ENCODE measurements at regions not wholly inside any gene's neighbourhood (a gene's known extent, or its start where the extent isn't known, plus 50 kb on each side); places are given as distances from the start of the nearest gene placed in this dataset.

- no peaks in the 10 kb centered on the region for H3K4me1 Mint-ChIP-seq (ENCODE audit: low read depth)
- no peak overlapping the region for H3K27ac Mint-ChIP-seq
- H3K9me3 Mint-ChIP-seq (ENCODE audit: low read depth) = no peaks in the 10 kb centered on the region
- no peak overlapping the region for H3K4me3 Mint-ChIP-seq
- H3K36me3 Mint-ChIP-seq = no peaks in the 10 kb centered on the region
- no peaks in the 10 kb centered on the region for H3K27me3 Mint-ChIP-seq
These were observed 166.3 kb upstream of the HDAC4 start for GRCh38 chr2:239566995-239567568.

GRCh38 chr2:239566162-239566994 lies 165.6 kb upstream of the HDAC4 start:
- H3K9me3 Mint-ChIP-seq (ENCODE audit: low read depth) = no peaks in the 10 kb centered on the region
- H3K4me3 Mint-ChIP-seq = no peak overlapping the region
- no peaks in the 10 kb centered on the region for H3K4me1 Mint-ChIP-seq (ENCODE audit: low read depth)
- no peak overlapping the region for H3K27ac Mint-ChIP-seq
- no peaks in the 10 kb centered on the region for H3K36me3 Mint-ChIP-seq
- H3K27me3 Mint-ChIP-seq = no peaks in the 10 kb centered on the region

- Mint-ChIP-seq H3K9me3 (ENCODE audit: low read depth) (no peaks in the 10 kb centered on the region), H3K4me1 (ENCODE audit: low read depth) (no peaks in the 10 kb centered on the region), H3K27ac (no peak overlapping the region), H3K4me3 (no peak overlapping the region), H3K27me3 (no peaks in the 10 kb centered on the region), H3K36me3 (no peaks in the 10 kb centered on the region)
These were observed 163.8 kb upstream of the HDAC4 start for GRCh38 chr2:239564587-239564986.

- no peaks in the 10 kb centered on the region for H3K4me1 Mint-ChIP-seq (ENCODE audit: low read depth)
- no peak overlapping the region for H3K27ac Mint-ChIP-seq
- H3K9me3 Mint-ChIP-seq (ENCODE audit: low read depth) = no peaks in the 10 kb centered on the region
- no peak overlapping the region for H3K4me3 Mint-ChIP-seq
- no peaks in the 10 kb centered on the region for H3K27me3 Mint-ChIP-seq
- H3K36me3 Mint-ChIP-seq = no peaks in the 10 kb centered on the region
These were observed 162.7 kb upstream of the HDAC4 start for GRCh38 chr2:239563561-239563960.

GRCh38 chr2:239561446-239562001 lies 160.7 kb upstream of the HDAC4 start:
- H3K4me1 Mint-ChIP-seq (ENCODE audit: low read depth) = no peaks in the 10 kb centered on the region
- no peak overlapping the region for H3K4me3 Mint-ChIP-seq
- H3K9me3 Mint-ChIP-seq (ENCODE audit: low read depth) = no peaks in the 10 kb centered on the region
- H3K27ac Mint-ChIP-seq = no peak overlapping the region
- H3K27me3 Mint-ChIP-seq = no peaks in the 10 kb centered on the region
- no peaks in the 10 kb centered on the region for H3K36me3 Mint-ChIP-seq

- Mint-ChIP-seq H3K27me3 (no peaks in the 10 kb centered on the region), H3K4me3 (no peak overlapping the region), H3K27ac (no peak overlapping the region), H3K4me1 (ENCODE audit: low read depth) (peaks cover 5% of the 10 kb centered on the region), H3K9me3 (ENCODE audit: low read depth) (no peaks in the 10 kb centered on the region), H3K36me3 (no peaks in the 10 kb centered on the region)
These were observed 158.8 kb upstream of the HDAC4 start for GRCh38 chr2:239559417-239560261.

- Mint-ChIP-seq H3K27ac (no peak overlapping the region), H3K4me3 (no peak overlapping the region), H3K27me3 (no peaks in the 10 kb centered on the region), H3K9me3 (ENCODE audit: low read depth) (no peaks in the 10 kb centered on the region), H3K4me1 (ENCODE audit: low read depth) (peaks cover 7% of the 10 kb centered on the region), H3K36me3 (no peaks in the 10 kb centered on the region)
These were observed 157.8 kb upstream of the HDAC4 start for GRCh38 chr2:239558661-239559060.

- Mint-ChIP-seq H3K27ac (no peak overlapping the region), H3K27me3 (no peaks in the 10 kb centered on the region), H3K9me3 (ENCODE audit: low read depth) (no peaks in the 10 kb centered on the region), H3K4me3 (no peak overlapping the region), H3K36me3 (no peaks in the 10 kb centered on the region), H3K4me1 (ENCODE audit: low read depth) (peaks cover 10% of the 10 kb centered on the region)
These were observed 156.7 kb upstream of the HDAC4 start for GRCh38 chr2:239557516-239557915.

GRCh38 chr2:239555571-239555905 lies 154.7 kb upstream of the HDAC4 start:
- Mint-ChIP-seq H3K27ac (no peak overlapping the region), H3K27me3 (no peaks in the 10 kb centered on the region), H3K4me3 (no peak overlapping the region), H3K4me1 (ENCODE audit: low read depth) (peaks cover 10% of the 10 kb centered on the region), H3K9me3 (ENCODE audit: low read depth) (no peaks in the 10 kb centered on the region), H3K36me3 (no peaks in the 10 kb centered on the region)

GRCh38 chr2:239554766-239555570 lies 154.1 kb upstream of the HDAC4 start:
- no peak overlapping the region for H3K27ac Mint-ChIP-seq
- H3K4me3 Mint-ChIP-seq = no peak overlapping the region
- H3K9me3 Mint-ChIP-seq (ENCODE audit: low read depth) = no peaks in the 10 kb centered on the region
- no peaks in the 10 kb centered on the region for H3K27me3 Mint-ChIP-seq
- peaks cover 10% of the 10 kb centered on the region for H3K4me1 Mint-ChIP-seq (ENCODE audit: low read depth)
- H3K36me3 Mint-ChIP-seq = no peaks in the 10 kb centered on the region

GRCh38 chr2:239553376-239554000 lies 152.7 kb upstream of the HDAC4 start:
- no peaks in the 10 kb centered on the region for H3K27me3 Mint-ChIP-seq
- H3K4me3 Mint-ChIP-seq = no peak overlapping the region

GRCh38 chr2:239552213-239552926 lies 151.6 kb upstream of the HDAC4 start:
- no peaks in the 10 kb centered on the region for H3K36me3 Mint-ChIP-seq
- no peaks in the 10 kb centered on the region for H3K27me3 Mint-ChIP-seq
- no peak overlapping the region for H3K4me3 Mint-ChIP-seq
- H3K9me3 Mint-ChIP-seq (ENCODE audit: low read depth) = no peaks in the 10 kb centered on the region
- peaks cover 31% of the 10 kb centered on the region for H3K4me1 Mint-ChIP-seq (ENCODE audit: low read depth)
- no peak overlapping the region for H3K27ac Mint-ChIP-seq

More at GRCh38 chr2:239553376-239554000, 152.7 kb upstream of the HDAC4 start:
- H3K36me3 Mint-ChIP-seq = no peaks in the 10 kb centered on the region
- no peaks in the 10 kb centered on the region for H3K9me3 Mint-ChIP-seq (ENCODE audit: low read depth)
- no peak overlapping the region for H3K27ac Mint-ChIP-seq
- H3K4me1 Mint-ChIP-seq (ENCODE audit: low read depth) = peaks cover 21% of the 10 kb centered on the region

GRCh38 chr2:239551206-239551605 lies 150.4 kb upstream of the HDAC4 start:
- peaks cover 1% of the 10 kb centered on the region for H3K36me3 Mint-ChIP-seq
- H3K9me3 Mint-ChIP-seq (ENCODE audit: low read depth) = no peaks in the 10 kb centered on the region
- H3K4me1 Mint-ChIP-seq (ENCODE audit: low read depth) = peaks cover 33% of the 10 kb centered on the region
- no peak overlapping the region for H3K27ac Mint-ChIP-seq
- H3K27me3 Mint-ChIP-seq = no peaks in the 10 kb centered on the region
- no peak overlapping the region for H3K4me3 Mint-ChIP-seq
